GM12865 (cell line): ENCODE measurements at regions not wholly inside any gene's neighbourhood (a gene's known extent, or its start where the extent isn't known, plus 50 kb on each side); places are given as distances from the start of the nearest gene placed in this dataset.

ENCODE experiments used
- DNase-seq: peaks from one replicate; pipeline ENCODE4 v3.0.0; 2010; ENCODE audit warnings: low read depth
- H3K4me3 ChIP-seq: 2 replicates; pipeline ENCODE4 v1.5.1; 2011; ENCODE audit warnings: mild to moderate bottlenecking, low read depth, low read length, control low read depth
- CTCF ChIP-seq: IDR thresholded peaks from 2 replicates; pipeline ENCODE4 v1.5.1; 2011; ENCODE audit warnings: low read length, control low read depth, low read depth, inconsistent platforms; ENCODE audit not compliant: insufficient read depth; ENCODE audit errors: missing control alignments

- TF ChIP-seq CTCF = no peak
- no peak for DNase-seq
- no peak overlapping the region for H3K4me3 ChIP-seq
Observed at GRCh38 chr12:19648591-19648990, 209.3 kb downstream of the AEBP2 start.

- TF ChIP-seq CTCF = no peak
- DNase-seq = no peak
- no peak overlapping the region for H3K4me3 ChIP-seq
Observed at GRCh38 chr12:19652386-19652785, 213.1 kb downstream of the AEBP2 start.

- no peak for TF ChIP-seq CTCF
- H3K4me3 ChIP-seq = no peak overlapping the region
- DNase-seq = no peak
Observed at GRCh38 chr12:19654650-19655376, 215.5 kb downstream of the AEBP2 start.

- no peak overlapping the region for H3K4me3 ChIP-seq
- no peak for TF ChIP-seq CTCF
- DNase-seq = no peak
Observed at GRCh38 chr12:19657118-19657731, 217.9 kb downstream of the AEBP2 start.

GRCh38 chr12:19657732-19658130 lies 218.4 kb downstream of the AEBP2 start:
- no peak overlapping the region for H3K4me3 ChIP-seq
- DNase-seq = no peak
- TF ChIP-seq CTCF = no peak

GRCh38 chr12:19659086-19659485 lies 219.8 kb downstream of the AEBP2 start:
- no peak for TF ChIP-seq CTCF
- no peak for DNase-seq
- no peak overlapping the region for H3K4me3 ChIP-seq
